ENCODE measurements at regions not wholly inside any gene's neighbourhood (a gene's known extent, or its start where the extent isn't known, plus 50 kb on each side); places are given as distances from the start of the nearest gene placed in this dataset.

DNA sequence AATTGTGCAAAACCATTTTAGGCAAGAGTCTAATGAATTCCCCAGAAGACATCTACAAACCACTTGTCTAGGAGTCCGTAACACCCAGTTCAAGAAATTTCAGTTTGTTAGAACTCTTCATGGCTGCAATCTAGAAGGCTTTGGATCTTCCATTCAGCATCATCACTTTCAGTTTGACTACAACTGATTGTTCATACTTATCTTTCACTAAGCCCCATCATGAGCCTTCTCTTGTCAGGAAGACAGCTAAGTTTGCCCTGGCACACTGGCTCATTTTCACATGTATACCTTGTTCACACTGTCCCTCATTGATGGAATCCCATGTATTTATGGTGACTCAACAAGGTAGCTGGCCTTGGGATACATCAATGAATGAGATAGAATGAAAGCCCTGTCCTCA, 898.4 kb upstream of the CELF4 start:
- DNase-seq = no peak

DNA sequence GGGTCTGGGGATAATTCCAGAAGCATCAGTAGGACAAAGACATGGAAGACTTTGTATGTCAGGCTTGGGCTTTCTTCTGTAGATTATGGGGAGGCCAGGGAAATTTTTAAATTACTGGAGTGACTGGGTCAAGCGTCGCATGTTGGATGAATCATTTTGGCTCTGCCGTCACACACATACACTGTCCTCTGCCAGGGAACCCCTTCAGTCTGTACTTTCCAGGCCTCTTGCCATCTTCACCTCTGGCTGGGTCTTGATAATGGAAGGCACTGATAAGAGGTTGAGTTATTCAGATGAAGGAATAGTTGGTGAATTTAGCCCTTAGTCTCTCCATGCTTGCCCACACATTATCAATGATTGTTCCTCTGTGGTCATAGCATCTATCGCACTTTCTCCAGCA, 895.1 kb upstream of the CELF4 start:
- no peak for DNase-seq

DNA sequence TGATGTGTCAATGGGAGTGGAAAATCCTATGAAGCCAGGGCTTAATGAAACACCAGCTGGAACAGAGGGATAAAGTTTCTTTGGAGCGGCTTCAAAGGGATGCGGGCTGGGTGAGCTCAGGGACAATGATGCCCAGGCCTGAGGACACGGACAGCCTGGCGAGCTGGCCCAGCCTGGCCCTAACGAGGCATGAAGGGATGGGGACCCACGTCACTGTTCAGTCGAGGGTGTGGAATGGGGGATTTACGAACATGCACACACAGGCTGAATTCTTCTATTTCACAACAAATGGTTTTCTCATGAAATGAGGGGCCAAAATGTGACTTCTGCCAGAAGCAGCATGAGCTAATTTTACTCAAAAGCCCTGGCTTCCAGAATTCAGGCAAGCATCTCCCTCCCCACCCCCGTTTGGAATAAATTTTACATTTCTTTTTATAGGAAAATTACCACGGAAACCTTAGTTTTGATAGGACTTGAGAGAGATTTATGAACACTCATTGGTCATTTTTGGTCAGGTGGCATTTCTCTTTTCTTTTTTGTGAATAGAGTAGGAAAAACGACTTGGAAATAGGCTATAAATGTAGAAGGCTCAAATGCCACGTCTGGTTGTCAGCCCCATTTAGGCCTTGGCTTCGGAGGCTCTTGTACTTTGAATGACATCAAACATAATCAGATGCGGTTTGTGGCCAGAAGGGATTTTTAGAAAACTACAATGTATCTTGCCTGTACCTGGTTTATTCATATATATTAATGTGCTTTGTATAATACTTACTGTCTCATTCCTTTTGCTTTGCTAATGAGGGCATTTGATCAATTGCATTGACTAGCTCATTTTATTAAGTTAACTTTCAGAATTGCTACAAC, 893.8 kb upstream of the CELF4 start:
- DNase-seq = no peak

DNA sequence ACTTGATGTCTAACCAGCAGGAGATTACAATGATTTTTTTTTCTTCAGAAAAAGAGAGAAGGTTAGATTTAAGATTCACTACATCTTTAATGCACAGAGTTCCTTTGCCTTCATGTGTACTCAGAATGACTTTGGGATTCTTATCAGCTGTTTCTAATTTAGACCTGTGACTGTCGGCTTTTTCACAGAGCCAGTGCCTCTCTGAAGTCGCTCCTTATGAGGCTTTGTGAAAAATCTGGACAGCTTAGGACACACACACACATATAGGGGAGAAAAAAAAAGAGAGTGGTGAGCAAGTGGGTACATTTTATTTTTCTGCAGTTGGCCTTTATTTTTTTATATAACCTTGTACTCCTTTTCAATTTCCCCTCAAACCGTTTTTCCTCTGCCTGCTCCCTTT, 893.1 kb upstream of the CELF4 start:
- no peak for DNase-seq

DNA sequence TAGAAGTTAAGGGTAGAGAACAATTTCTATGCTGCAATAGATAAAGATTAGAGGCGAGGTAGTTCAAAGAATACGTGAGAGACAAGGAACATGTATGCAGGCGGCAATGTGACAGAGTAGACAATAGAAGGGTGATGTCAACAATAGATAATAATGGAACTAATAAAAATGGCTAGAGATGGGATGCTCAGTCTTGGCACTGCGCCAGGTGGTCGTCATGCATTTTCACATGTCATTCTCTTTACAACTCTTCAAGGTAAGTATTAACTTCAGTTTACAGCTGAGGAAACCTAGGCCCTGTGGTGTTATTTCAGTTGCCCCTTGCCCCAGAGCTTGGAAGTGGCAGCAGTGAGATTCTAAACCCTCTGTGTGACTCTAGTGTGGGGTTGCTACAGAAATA, 890.7 kb upstream of the CELF4 start:
- DNase-seq = no peak

DNA sequence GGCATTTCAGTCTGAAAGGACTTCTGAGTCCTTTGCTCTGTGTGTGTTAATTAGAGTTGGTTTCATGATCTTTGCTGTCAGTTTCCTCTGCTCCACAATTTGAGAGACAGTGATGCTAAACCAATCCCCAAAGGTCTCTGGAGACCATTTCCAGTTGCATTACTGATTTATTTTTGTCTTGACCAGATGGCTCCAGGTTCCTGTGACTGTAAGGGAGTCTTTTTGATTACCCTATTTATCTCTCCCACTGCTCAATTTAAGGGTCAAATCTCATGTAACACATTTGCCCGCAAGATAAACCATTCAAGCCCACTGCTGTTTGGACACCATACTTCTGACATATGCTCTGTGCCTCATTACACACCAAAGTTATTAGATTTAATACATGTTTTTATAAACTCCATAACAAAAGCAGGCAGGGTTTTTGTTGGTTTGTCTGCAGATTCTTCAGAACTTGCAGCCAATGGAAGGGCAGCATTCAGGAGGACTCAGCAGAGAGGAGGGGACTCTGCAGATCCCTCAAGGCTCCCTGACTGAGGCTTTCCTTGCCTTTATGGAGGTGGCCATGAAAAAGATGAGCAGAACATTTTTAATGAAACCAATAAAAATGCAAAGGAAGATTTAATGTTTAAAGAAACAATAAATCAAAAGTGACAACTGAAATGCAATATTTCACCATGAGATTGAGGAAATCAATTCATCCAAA, 889.3 kb upstream of the CELF4 start:
- no peak for DNase-seq

DNA sequence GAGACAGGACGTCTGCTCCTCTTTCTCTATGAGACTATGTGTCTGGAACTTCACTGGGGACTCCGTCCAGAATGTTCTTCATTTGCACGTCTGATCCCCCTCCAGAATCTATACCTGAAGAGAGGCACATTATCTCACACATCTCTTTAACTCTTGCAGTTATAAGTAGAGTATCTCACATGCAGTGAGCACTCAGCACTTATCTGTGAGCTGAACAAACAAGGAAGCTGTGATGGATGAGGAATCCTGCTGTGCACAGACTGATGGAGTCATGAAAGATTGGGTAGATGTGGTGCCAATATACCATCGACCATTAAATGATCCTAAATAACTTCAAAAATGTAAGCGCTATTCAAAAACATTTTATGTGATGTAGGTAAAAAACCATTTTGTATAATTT, 888.3 kb upstream of the CELF4 start:
- DNase-seq = no peak

DNA sequence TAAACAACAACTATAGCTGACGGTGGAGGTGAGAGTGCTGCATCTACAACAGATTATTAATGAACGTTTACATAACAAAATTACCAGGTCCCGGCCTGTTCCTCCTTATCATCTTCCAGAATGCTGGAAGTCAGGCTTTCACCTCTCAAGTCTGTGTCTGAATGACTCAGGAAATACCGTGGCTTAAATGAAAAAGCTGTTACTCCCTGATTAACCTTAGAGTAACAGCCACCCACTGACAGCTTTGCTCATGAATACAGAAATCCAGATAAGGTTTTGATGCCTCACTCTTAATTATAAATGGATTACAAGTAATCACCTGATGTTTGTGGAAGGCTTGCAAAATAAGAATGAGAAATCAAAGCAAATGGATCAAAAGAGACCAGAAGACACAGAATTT, 885.3 kb upstream of the CELF4 start:
- DNase-seq = no peak

DNA sequence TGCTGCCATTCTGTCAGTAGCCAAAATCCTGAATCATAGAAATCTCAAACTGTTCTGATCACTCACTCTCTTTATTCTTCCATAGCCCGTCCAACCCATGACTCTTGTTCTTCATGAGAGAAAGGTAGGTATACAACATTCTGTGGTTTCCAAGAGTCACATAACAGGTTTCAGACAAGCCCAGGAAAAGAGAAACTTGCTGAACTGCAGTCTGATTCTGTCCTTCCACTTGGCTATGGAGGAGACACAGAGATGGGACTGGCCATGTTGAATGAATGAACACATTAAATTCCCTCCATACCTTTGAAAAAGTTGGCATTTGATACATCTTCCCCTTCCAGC, 880.2 kb upstream of the CELF4 start:
- no peak for DNase-seq

DNA sequence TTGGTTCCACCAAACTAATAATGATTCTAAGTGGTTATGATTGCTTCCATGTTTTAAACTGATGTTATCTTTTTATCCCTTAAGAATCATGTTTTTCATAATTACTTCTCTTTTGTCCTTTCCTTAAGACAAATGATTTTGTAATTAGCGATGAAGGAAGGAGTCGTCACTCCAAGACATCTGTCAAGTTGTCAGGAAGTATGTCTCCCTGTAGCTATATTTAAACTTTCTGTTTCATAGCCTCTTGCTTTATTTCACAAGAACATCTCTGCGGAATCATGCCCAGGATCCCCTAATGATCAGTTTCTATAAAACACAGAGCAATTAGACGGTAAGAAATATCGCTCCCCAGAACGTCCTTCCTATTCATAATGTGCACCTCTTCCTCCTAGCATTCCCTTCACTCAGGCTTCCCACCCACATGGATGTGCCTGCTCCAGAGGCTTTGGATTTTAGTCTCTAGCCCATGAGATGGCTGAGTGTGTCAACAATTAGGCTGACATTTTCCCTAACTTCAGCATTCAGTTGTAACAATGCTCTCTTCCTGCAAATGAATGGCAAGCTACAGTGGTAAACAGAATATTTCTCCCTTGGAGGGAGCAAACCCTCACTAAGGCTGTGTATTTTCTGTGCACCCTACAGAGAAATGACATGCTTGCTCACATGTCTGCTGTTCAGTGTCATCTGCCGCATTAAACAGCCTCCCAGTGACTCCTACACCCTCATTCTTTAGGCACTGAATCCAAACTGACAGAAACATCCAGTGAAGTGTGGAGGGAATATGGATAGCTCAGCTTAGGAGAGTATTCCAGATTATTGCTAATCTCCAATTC, 879.6 kb upstream of the CELF4 start:
- no peak for DNase-seq

DNA sequence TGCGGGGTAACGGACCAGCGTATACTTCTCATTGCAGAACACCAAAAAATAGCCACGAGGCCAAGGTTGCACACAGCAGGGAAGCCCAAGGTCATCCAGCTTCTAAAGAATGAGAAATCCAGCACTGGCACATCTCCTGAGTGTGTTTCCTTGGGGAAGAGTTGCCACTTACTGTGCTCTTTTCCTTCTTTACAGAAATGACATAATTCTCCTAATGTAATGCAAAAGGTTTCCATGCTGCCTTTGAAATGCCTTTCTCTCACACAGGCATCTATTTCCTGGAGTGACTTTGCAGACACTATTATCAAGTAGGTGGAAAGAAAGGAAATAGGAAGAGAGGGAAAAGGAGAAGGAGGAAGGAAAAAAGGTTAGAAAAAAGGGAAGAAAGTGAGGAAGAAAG, 862.1 kb upstream of the CELF4 start:
- no peak for DNase-seq

DNA sequence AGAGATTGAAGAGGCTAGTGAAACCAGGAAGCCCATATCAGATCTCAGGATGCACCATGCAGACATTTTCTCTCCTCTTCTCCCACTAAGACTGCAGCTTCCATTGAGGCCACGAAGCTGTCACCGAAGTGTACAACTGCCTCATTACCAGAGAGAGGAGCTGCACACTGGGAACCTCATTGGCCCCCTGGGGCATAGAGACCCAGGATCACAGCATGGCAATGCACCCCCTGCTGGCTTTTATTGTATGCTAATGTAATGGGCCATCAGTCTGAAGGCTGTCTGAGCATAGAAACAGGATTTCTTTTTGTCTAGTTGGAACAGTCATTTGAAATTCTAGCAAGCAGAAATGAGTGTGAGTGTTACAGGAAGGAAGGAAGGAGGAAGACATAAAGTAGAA, 861.6 kb upstream of the CELF4 start:
- DNase-seq = no peak

DNA sequence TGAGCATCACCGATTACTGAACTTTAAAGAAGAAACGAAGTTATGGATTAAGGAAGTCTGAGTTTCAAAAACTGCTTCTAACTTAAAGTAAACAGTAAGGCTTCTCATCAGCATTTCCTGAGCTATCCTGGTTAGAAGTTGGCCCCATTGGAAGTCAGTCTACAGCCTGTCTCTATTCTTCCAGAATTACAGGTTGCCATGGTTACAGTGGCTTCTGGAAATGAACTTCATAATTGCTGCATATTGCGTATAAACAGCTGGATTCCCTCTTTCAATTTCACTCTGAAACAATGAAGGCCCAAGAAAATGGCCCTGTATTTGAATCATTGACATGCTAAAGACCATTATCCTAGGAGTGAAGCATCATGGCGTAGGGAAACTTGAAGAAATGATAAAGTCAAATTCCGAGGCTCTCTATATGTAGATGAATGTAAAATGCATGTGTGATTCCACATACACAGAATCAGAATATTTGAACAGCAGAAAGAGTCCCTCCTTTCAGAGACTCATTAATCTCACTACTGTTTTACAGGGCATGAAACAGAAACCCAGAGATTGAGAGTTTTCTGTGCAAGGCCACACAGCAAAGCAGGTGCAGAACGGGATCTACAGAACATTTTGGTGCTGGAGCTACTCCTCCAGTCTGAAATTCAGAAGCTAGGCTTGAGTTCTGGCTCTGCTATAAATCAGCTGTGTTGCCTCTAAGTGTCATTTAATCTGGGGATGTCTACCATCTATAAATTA, 856.4 kb upstream of the CELF4 start:
- no peak for DNase-seq

DNA sequence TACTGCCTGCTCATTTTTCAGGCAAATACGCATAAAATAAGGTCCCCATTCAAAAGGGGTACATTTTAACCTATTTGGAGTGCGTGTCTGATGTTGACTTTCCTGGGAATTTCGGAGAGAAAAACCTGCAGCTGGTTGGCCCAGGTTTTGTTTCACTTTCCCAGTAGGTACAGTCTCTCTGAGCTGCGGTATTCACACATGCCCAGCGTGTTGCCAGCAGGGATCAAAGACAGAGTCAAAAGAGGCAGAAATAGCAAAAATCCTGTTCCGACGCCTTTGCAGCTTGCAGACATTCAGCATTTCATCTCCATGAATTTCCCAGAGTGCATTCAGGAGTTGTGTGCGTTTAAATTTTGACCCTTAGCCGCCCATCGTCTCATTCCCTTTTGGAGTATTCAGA, 855.4 kb upstream of the CELF4 start:
- DNase-seq = no peak

DNA sequence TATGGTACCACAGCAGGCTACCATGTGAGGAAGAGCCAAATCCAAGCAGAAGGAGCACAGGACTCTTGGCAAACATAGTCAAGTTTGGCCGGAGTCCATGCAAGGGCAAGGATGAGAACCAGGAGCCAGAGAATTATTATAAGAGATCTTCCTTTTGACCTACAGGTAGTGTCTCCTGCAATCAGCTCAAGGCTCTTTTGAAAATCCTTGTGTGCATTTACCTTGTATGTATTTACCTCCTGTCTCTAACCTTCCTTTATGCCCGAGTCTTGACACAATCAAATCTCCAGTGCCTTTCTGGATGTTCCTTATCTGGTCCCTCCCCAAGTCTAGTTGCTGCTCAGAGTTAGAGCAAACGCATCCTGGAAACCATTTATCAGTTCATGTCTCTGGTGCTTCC, 855.0 kb upstream of the CELF4 start:
- no peak for DNase-seq

DNA sequence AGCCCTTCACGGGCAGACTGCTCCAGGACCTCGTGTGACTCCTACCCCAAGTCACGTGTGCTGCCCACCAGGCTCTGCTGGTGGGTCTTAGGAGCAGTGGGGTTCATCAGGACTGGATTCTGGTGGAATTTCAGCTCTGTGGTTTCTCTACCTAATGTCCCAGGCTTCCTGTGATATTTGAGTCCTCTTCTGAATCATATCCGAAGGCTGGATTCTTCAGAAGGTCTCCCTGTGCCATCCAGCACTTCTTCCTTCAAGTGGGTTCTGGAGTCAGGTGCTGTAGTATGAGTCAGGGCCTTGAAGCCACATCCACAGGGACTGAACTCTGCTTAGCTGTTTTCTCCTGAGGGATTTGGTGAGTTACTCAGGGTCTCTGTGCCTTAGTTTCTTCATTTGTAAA, 850.2 kb upstream of the CELF4 start:
- no peak for DNase-seq

DNA sequence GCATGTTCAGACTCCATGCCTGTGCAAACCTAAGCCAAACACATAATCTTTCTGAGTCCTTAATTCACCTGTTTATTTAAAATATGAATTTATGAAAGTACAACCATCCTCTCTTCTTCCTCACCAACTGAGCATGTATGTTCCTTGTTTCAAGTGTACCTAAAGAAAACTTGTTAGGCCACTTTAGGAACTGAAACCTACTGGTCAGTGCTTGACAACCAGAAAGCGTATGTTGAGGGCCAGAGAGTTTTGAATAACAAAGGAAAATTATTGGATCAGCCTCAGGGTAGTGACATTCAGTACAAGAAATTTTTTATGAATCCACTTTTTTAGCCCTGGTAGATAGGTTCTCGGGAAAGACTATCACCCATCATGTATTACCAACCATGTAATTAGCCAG, 847.6 kb upstream of the CELF4 start:
- DNase-seq = no peak

DNA sequence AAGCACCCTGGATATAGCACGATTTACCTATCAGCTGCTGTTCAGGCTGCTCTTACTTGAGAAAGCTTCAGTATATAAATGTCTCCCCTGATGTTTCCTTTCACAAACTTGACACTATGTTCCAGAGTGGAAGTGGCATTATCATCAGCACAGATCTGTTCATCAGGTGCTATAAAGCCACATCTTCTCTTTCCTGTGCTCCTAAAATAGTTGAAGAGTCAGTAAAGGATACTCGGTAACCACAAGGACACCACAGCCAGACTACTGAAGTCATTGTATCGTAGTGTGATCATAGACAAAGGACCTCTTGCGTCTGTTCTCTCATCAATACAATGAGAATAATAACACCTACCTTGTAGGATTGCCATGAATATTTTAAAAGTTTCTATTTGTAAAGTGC, 841.0 kb upstream of the CELF4 start:
- no peak for DNase-seq

DNA sequence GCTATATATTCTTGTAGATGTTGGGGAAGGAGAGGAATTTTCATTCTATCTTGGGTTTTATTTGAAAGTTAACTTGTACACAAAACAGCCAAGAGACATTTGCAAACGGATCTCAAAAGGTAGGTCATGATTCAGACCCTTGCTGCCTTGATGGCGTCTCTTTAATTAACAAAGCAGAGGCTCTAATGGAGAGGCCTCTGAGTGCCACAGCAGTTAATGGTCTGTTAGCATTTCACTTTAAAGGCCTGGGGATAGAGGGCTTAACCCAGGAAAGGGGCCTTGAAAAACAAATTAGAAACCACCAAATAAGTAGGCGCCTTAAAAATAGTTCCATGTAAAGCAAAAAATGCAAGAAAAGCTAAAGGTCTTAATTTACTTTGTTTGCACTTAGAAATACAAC, 836.9 kb upstream of the CELF4 start:
- DNase-seq = no peak

DNA sequence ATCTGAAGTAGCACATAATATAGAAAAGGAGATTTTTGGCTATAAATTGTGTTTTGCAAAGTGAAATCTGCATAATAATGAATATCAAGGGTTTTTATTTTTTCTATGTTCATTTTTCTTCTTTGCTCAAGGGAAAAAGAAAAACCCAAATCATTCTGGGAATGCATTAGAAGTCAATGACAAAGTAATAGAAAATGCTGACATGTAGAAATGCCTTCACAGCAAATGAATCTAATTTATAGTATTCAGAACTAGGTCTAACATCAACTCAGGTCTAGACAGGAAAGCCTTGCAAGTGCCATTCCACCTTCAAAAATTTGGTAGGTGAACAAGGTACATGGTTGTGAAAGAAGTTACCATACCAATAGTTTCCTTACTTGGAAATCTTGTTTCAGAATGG, 831.5 kb upstream of the CELF4 start:
- no peak for DNase-seq

DNA sequence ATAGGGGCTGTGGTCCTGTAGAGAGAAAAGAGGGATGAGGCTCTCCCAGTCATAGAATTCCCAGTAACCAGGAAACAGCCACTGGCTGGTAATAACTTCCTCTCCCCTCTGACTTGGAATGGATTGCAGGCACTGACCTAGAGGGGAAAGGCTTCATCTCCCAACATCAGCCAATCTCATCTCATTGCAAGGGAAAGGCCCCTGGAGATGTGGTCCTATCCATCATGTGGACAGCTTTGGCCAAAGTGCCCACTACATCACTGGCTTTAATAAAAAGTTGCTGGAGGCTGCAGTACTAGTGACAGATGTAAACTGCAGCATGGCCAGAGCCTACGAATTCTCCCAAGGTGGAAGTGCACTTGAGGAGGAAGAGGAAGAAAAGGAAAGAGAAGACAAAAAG, 820.5 kb upstream of the CELF4 start:
- no peak for DNase-seq

DNA sequence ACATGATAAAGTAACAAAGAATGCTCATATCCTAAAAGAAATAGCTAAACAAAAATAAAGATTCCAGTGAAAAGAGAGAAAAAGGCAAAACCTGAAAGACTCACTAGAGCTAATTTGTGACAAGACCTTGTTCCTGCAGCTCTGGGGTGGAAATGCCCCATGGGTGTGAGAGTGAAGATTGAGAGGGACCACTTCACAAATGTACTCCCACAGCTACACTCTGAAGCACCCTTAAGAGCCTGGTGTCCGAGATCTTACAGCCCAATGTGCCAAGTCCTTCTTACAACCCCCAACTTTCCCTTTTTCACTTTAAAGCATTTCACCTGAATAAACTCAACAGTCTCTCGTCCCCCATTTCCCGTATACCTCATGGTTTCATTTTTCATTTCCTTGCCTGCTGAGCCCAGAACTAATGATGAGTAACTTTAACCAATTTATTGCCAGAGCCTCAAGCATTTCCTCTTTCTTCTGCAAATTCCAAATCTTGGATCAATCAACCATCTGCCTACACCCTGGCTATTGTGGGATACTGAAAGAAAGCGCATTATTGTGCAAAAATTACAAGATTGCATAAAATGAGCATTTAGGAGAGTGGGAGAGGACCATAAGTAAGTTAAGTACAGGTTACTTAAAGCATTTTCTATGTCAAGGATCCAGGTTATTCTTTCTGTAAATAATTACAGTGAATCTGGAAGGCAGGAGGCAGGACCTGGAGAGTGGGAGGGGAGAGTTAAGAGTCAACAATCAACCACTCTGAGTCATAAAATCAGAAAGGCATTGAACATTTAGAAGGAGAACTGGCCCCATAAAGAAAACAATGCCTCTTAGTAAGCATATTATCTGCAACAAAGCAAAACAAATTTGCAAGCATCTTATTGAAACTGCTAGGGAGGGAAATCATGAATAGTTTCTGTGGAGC, 804.4 kb upstream of the CELF4 start:
- no peak for DNase-seq

All from T-helper 9 cell (primary cell).